Left cardiac atrium (tissue), 4 donors: ENCODE measurements at regions not wholly inside any gene's neighbourhood (a gene's known extent, or its start where the extent isn't known, plus 50 kb on each side); places are given as distances from the start of the nearest gene placed in this dataset.

Experiments
- ATAC-seq, 2 donors: fragments of 200-7000 bp; cut with Tn5 transposase; one replicate each; pipeline ENCODE4 v1.9.1; 2020; ENCODE audit warnings: mild to moderate bottlenecking in 2 of 2, moderate library complexity in 2 of 2
- DNase-seq: peaks from one replicate; pipeline ENCODE4 v3.0.0-alpha.2; 2020
- intact Hi-C, 2 donors: fragments of 100-400 bp; cut with DNase I; formaldehyde crosslinking; loops; one replicate each; pipeline versions ENCODE4 v1.14.1 to v1.15.1; 2022 to 2023
- donor health status: DM: no; HTN: yes; CAD: no.
- donor health status: DM: no; HTN: yes; CAD: no; lungs with severe emphysema.
- donor health status: DM: yes; HTN: yes; CAD: no.
- donor health status: Dilated cardiomyopathy.

- intact Hi-C loops = no loop called here
- ATAC-seq (no peak), DNase-seq (no peak)
Observed at GRCh38 chr20:53843645-53844044, 226.7 kb downstream of the BCAS1 start.

GRCh38 chr20:53842301-53843099, 227.9 kb downstream of the BCAS1 start:
- intact Hi-C loops = no loop called here
- ATAC-seq = no peak
- DNase-seq = no peak

GRCh38 chr20:53841741-53842140, 228.7 kb downstream of the BCAS1 start:
- ATAC-seq = no peak
- no peak for DNase-seq
- intact Hi-C loops = no loop called here

GRCh38 chr20:53840532-53840931, 229.9 kb downstream of the BCAS1 start:
- intact Hi-C loops = no loop called here
- DNase-seq (no peak), ATAC-seq (no peak)

GRCh38 chr20:53839423-53840176, 230.8 kb downstream of the BCAS1 start:
- ATAC-seq (peak; percentile 72 to 75), DNase-seq (no peak)
- intact Hi-C loops = loop anchor here in 1 of 2 donors (10.0 kb wide), 1 partner anchor 55 kb away; no protein-coding TSS in a partner anchor

- ATAC-seq (no peak), DNase-seq (no peak)
- intact Hi-C loops = loop anchor here in 1 of 2 donors (10.0 kb wide), 1 partner anchor 56 kb away; no protein-coding TSS in a partner anchor
Observed at GRCh38 chr20:53838311-53838868, 232.0 kb downstream of the BCAS1 start.

GRCh38 chr20:53837126-53837826, 233.1 kb downstream of the BCAS1 start:
- no peak for ATAC-seq
- DNase-seq = no peak
- intact Hi-C loops = loop anchor here in 1 of 2 donors (10.0 kb wide), 1 partner anchor 58 kb away; no protein-coding TSS in a partner anchor

- intact Hi-C loops = loop anchor here in 1 of 2 donors (10.0 kb wide), 1 partner anchor 60 kb away; no protein-coding TSS in a partner anchor
- DNase-seq (no peak), ATAC-seq (no peak)
Observed at GRCh38 chr20:53834749-53835148, 235.6 kb downstream of the BCAS1 start.

- DNase-seq (no peak), ATAC-seq (no peak)
- intact Hi-C loops = loop anchor here in 1 of 2 donors (10.0 kb wide), 1 partner anchor 61 kb away; no protein-coding TSS in a partner anchor
Observed at GRCh38 chr20:53834062-53834442, 236.3 kb downstream of the BCAS1 start.

- no peak for ATAC-seq
- no peak for DNase-seq
- intact Hi-C loops = loop anchor here in 1 of 2 donors (10.0 kb wide), 1 partner anchor 61 kb away; no protein-coding TSS in a partner anchor
Observed at GRCh38 chr20:53833333-53834061, 236.9 kb downstream of the BCAS1 start.

GRCh38 chr20:53832499-53832898, 237.9 kb downstream of the BCAS1 start:
- DNase-seq (no peak), ATAC-seq (no peak)
- intact Hi-C loops = loop anchor here in 1 of 2 donors (10.0 kb wide), 1 partner anchor 62 kb away; no protein-coding TSS in a partner anchor

GRCh38 chr20:53831812-53832211, 238.2 kb upstream of the ZNF217 start:
- ATAC-seq (no peak), DNase-seq (no peak)
- intact Hi-C loops = loop anchor here in 1 of 2 donors (2.0 to 10.0 kb wide), 2 partner anchors 37 to 63 kb away; no protein-coding TSS in a partner anchor

- intact Hi-C loops = loop anchor here in 1 of 2 donors (2.0 to 10.0 kb wide), 2 partner anchors 38 to 64 kb away; no protein-coding TSS in a partner anchor
- no peak for ATAC-seq
- no peak for DNase-seq
Observed at GRCh38 chr20:53831228-53831627, 237.6 kb upstream of the ZNF217 start.

GRCh38 chr20:53829724-53830521, 236.3 kb upstream of the ZNF217 start:
- DNase-seq (no peak), ATAC-seq (peak in 1 of 2 donors; percentile 18)
- intact Hi-C loops = loop anchor here (2.0 to 10.0 kb wide), 3 partner anchors 39 to 65 kb away; no protein-coding TSS in a partner anchor

GRCh38 chr20:53829255-53829723, 235.7 kb upstream of the ZNF217 start:
- ATAC-seq (peak; percentile 67 to 83), DNase-seq (no peak)
- intact Hi-C loops = loop anchor here in 1 of 2 donors (10.0 kb wide), 1 partner anchor 64 kb away; no protein-coding TSS in a partner anchor

- intact Hi-C loops = loop anchor here in 1 of 2 donors (10.0 kb wide), 1 partner anchor 64 kb away; no protein-coding TSS in a partner anchor
- no peak for DNase-seq
- ATAC-seq = peak; percentile 67 to 89
Observed at GRCh38 chr20:53828682-53829254, 235.1 kb upstream of the ZNF217 start.
